Gastrocnemius medialis (tissue), 4 donors: ENCODE measurements at regions not wholly inside any gene's neighbourhood (a gene's known extent, or its start where the extent isn't known, plus 50 kb on each side); places are given as distances from the start of the nearest gene placed in this dataset.

ENCODE experiments used
- CTCF ChIP-seq, 5 experiments: fragments of 450-650 bp in 3 of 5; fragments of 200-600 bp in 2 of 5; sonication (generic) in 2 of 5; IDR thresholded peaks in 4 of 5; conservative IDR thresholded peaks in 1 of 5; 1 replicate in 4 of 5; 2 replicates in 1 of 5; pipeline ENCODE4 v1.5.1; 2016 to 2019; ENCODE audit warnings: antibody characterized with exemption in 5 of 5, mild to moderate bottlenecking in 3 of 5, moderate library complexity in 3 of 5
- POLR2A ChIP-seq, 2 donors: fragments of 450-650 bp; IDR thresholded peaks; one replicate each; pipeline ENCODE4 v1.6.1; 2017; ENCODE audit warnings: antibody characterized with exemption in 2 of 2, mild to moderate bottlenecking in 2 of 2, moderate library complexity in 2 of 2

GRCh38 chr3:90025019-90025418 lies 917.6 kb downstream of the EPHA3 start:
- TF ChIP-seq CTCF (IDR thresholded peaks at IDR 0.05 in 4 of 5, conservative IDR thresholded peaks at IDR 0.05 in 1 of 5) (no peak), POLR2A (IDR thresholded peaks at IDR 0.05) (no peak)
